ENCODE measurements at regions not wholly inside any gene's neighbourhood (a gene's known extent, or its start where the extent isn't known, plus 50 kb on each side); places are given as distances from the start of the nearest gene placed in this dataset.
A peak's percentile ranks its signal among the peaks of the same experiment; 100 is the strongest.

DNA sequence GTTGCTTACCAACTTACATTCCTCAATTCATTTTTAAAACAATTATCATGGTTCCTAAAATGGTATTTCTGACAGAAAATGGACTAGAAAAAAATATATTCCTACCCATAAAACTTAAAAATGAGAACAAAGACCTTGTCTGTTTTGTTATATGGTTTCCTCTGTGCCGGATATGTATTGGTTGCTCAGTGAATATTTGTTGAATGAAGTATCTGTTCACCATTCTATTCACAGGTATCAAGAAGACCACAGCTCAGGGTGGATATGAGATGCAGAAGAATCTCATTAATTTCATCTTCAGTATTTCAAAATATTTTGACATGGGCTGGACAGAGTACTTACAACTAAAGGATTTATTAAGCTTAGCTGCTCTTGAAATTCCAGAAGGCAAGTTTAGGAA lies 58.1 kb downstream of the TUSC7 start:
- DNase-seq, result no peak

- peak; percentile 71 to 79 for DNase-seq
Measured at GRCh38 chr3:116770815-116771450, 61.4 kb downstream of the TUSC7 start.

- no peak for DNase-seq
Measured at GRCh38 chr3:116776880-116777785, 67.6 kb downstream of the TUSC7 start.

GRCh38 chr3:116785226-116785625 lies 75.6 kb downstream of the TUSC7 start:
- no peak for DNase-seq

DNA sequence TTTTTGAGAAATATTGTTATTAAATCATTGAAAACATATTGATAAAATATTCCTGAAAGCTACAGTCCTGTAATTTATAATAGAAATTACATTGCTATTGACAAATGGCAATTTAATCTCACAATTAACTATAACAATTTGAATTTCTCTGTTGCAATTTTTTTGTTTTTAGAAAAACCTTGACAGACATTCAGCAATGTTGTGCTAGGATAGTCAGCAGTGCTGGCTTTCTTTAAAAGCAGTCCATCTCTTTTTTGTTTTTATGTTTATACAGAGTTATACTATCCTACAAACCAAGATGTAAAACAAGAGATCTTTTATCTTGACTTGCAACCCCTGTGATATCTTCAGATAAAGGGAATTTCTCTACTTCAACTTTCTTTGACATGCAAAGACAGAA lies 93.1 kb downstream of the TUSC7 start:
- DNase-seq, result no peak

GRCh38 chr3:116806351-116806750 lies 96.8 kb downstream of the TUSC7 start:
- DNase-seq, result no peak

- DNase-seq, result no peak
Measured at GRCh38 chr3:116808725-116809124, 99.1 kb downstream of the TUSC7 start.

DNA sequence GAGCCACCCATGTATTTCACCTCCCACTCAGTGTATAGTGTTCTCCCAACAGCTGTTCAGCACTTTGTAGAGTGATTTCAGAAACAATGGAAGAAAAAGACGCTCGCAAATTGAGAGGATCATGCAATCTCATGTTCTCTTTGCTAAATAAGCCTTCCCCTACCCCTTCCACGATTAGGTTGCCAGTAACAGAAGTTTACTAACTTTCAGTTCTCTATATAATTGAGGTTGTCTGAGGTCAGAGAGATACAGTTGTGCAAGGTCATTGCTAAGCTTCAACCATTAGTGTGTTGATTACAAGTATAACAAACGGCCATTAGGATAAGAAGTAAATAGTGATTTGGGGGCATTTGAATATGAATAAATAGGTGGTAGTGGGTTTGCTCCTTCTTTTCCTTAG lies 99.6 kb downstream of the TUSC7 start:
- DNase-seq, result no peak

- DNase-seq, result no peak
Measured at GRCh38 chr3:116811754-116812153, 102.2 kb downstream of the TUSC7 start.

GRCh38 chr3:116812949-116813348 lies 103.4 kb downstream of the TUSC7 start:
- DNase-seq, result no peak

- no peak for DNase-seq
Measured at GRCh38 chr3:116815321-116815720, 105.7 kb downstream of the TUSC7 start.

DNA sequence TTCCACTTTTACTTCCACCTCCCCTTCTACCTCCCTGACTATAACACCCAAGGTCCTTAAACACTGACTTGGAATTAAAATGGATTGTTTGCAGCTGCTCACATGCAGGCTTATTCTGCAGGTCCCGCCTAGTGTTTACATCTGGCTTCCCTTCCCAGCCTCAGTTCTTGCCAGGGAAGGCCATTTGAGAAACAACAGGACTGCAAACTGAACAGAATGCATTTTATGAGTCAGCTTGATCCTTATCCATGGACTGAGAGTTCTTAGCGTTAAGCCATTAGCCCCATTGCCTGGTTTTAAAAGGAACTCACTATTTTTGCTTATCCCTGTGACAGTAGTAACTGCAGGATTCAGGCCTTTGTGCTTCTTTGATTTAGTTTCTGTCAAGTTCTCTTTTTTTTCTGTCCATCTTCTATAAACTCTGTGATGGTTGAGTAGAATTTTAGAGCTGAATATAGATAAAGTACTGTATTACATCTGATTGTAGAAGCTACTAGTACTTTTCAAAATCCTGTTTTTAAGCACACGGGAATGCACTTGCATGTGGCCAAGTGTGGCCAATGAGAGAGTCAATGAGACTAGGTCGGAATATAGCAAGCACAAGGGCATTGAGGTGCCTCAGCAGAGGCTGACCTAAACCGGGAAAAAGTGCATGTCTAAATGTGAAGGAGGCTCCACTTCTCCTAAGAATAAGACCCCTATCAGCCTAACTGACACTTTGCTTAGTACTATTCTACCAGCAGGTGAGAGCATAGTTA lies 106.4 kb downstream of the TUSC7 start:
- DNase-seq, result no peak

GRCh38 chr3:116821371-116821770 lies 111.8 kb downstream of the TUSC7 start:
- DNase-seq, result no peak

GRCh38 chr3:116824208-116824607 lies 114.6 kb downstream of the TUSC7 start:
- no peak for DNase-seq

- no peak for DNase-seq
Measured at GRCh38 chr3:116833202-116833601, 123.6 kb downstream of the TUSC7 start.

- DNase-seq, result no peak
Measured at GRCh38 chr3:116834816-116835215, 125.2 kb downstream of the TUSC7 start.

DNA sequence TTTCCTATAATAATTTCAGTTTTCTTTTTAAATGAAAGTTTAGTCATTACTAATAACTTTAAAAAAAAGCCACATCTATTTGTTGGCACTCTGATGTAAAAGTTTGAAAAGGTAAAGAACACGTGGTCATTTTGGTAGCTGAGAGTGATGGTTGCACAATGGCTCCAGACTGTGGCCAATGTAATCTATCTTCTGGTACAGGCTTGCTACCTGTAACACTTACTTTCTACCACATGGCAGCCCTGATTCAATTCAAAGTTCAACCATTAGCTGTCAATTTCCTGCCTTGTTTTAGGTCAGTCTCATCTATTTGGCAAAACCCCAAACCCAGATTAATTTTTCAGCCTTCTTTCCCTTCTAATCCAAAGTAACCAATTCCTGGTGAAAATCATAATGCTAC lies 126.1 kb downstream of the TUSC7 start:
- DNase-seq, result no peak

GRCh38 chr3:116836286-116836685 lies 126.7 kb downstream of the TUSC7 start:
- DNase-seq, result no peak

- DNase-seq, result no peak
Measured at GRCh38 chr3:116837483-116837882, 127.9 kb downstream of the TUSC7 start.

DNA sequence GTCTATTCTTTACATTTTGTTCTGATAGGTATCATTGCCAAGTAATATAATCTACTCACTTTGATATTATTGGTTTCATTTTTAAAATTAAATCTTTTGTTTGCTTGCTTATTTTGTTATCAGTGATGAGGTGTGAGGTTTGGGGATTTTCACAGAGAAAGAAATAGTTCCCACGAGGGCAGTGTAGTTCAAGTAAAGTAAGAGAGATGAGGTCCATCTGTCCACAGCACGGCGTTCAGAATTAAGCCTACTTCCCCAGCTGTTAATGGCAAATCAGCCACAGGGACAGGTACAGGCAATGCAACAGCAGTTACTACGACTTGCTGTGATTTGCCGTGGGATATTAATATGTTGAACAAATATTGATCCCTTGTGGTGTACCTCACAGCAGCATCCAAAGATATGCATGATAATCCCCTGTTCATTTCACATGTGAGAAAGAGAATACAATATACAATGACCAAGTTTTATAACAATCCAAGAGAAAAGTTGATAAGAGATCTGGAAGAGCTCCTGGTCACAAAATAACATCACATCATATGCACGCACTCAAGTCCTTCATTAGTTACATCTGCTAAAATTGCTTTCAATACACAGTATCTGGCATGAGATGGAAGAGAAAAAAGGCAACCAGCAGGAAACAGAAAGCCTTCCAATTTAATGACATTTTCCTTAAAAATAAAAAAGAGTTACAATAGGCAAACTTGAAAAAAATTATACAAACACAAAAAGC lies 131.6 kb downstream of the TUSC7 start:
- no peak for DNase-seq

- no peak for DNase-seq
Measured at GRCh38 chr3:116842254-116842957, 132.8 kb downstream of the TUSC7 start.

GRCh38 chr3:116848248-116848829 lies 138.8 kb downstream of the TUSC7 start:
- DNase-seq, result no peak
